NCI-H187 (cell line): ENCODE measurements at regions not wholly inside any gene's neighbourhood (a gene's known extent, or its start where the extent isn't known, plus 50 kb on each side); places are given as distances from the start of the nearest gene placed in this dataset.

Source experiments
- DNase-seq, 2 experiments: peaks; one replicate each; lab custom pipeline; 2025; lab: John Stamatoyannopoulos, UW

DNA sequence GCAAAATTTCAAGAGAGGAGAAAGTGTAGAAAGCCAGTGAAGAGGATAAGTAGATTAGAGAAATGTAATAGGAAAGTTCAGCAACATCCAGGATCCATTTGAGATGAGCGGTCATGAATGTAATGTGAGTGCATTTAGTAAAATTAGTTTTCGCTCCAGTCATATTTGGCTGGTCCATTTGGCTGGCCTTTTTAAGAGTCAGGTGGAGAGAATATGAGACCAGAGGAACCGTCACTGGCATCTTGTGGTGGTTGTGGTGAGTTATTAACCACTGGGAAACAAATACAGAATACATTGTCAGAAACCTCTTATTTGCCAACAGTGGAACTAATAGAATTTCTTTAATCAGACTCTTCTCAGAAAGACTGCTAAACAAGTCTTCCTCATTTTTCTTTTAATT is 1064.3 kb upstream of the CDH2 start:
- no peak for DNase-seq

DNA sequence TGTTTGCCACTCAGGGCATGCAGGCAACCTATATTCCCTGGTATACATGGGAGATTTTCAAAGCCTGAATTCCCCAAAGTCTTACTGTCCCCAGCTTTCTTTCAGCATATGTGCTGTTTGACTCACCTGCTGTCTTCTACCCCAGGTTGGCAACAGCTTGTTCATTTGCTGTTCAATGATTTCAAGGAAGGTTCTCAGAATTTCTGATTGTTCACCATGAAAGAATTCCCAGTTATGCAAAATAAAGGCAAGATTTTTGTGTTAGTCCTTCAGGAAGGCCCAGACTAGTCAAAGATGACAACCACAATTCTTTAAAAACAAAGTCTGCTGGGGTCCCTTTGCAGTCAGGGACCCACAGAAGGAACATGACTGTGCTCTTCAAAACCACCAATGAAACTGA is 1057.8 kb upstream of the CDH2 start:
- no peak for DNase-seq

- DNase-seq = no peak
These were observed 1049.3 kb upstream of the CDH2 start for GRCh38 chr18:29226213-29226612.

GRCh38 chr18:29225351-29225750 is 1048.4 kb upstream of the CDH2 start:
- DNase-seq = no peak

GRCh38 chr18:29218091-29218490 is 1041.2 kb upstream of the CDH2 start:
- no peak for DNase-seq

DNA sequence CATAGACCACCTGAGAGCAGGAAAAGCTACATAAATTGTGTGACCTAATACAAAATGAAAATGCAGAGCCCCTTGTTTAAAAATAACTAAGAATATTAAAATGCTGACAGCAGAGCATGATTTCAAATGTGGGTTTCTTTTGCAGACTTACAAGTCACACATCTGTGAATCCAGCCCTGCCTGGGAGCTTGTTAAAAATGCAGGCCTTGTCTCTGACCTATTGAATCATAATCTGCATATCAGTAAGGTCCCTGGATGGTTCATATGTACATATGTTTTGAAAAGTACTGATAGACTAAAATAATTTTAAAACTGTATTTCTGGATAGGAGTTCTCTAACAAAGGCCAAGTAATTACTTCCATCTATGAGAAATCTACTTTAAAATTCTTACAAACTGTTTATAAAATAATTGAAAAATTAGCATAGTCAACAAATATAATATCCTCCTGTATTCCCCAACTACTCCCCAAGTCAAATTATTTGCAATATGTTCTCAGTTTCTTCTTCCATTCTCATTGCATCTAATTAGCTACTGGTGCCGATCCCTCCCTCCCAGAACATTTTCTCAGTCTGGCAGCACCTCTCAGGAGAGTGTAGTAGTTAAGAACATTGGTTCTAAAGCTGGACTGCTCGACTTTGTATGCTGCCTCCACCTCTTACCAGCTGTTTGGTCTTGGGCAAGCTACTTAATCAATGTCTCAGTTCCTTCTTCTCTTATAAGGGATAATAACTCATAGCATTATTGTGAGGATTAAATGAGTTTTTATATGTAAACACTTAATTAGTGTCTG is 1040.4 kb upstream of the CDH2 start:
- no peak for DNase-seq

DNA sequence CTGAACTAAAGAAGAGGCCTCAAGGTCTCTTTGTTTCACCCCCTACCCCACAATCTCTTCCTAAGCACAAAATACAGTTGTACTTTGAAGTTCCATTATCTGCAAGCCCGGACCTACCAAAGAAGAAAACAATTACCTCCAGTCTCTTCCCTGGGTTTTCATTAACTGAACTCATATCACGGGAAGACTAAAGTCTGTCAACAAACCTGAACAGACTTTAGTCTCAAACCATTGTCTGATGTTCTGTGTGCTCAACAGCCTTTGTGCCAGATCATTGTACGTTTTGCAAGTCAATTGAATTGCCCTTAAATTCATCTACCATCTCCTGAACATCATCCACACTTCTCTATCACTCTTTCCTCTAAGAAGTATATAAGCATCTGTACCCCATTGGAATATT is 1021.9 kb upstream of the CDH2 start:
- DNase-seq = no peak

DNA sequence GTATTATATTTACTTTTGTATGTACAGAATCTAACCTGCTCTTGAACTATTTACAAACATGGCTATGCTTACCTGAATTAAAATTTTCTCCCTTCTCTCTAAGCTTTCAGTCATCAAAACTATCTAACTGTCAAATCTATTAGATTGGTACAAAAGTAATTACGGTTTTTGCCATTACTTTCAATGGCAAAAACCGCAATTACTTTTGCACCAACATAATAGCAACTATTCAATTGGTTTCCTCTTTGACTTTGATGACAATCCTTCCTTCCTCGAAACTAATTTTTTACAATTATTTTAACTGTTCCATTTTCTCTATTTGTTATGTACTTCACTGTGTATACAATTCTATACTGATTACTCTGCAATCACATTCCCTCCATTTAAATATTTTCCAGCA is 1019.4 kb upstream of the CDH2 start:
- DNase-seq = no peak

DNA sequence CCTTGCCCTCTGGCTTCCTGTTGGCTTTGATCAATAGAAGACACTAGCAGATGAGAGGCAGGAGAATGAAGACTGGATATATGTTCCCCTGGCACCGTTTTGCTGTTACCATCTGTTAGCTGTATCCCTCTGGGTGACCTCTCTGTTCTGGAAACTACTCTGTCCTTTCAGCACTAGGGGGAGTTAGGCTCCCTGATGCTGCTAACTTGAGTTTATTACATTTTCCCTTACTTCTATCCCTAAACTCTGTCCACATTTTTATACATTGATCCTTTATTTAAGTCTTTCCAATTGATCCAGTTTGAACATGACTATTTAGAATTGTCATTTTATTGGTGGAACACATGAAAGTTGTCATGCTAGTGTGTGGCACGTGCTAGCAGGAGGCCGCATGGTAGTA is 1014.3 kb upstream of the CDH2 start:
- DNase-seq = no peak

GRCh38 chr18:29188760-29189159 is 1011.8 kb upstream of the CDH2 start:
- no peak for DNase-seq

GRCh38 chr18:29185801-29186200 is 1008.9 kb upstream of the CDH2 start:
- no peak for DNase-seq

DNA sequence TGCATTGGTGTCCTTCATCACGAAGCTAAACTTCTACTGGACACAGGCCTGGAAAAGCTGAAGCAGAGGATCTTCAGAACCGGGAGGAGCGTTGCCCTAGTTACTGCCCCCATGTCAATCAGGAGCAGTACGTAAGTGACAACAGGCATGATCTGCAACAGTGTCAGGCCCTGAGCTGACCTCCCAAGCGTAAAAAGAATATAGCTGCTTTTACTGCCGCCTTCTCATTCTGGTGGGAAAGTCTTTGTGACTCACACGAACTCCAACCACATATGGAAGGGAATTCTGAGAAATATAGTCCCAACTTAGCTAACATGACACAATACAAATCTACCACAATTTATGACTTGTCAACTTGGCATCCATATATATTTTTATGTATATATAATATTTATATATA is 1007.7 kb upstream of the CDH2 start:
- no peak for DNase-seq

DNA sequence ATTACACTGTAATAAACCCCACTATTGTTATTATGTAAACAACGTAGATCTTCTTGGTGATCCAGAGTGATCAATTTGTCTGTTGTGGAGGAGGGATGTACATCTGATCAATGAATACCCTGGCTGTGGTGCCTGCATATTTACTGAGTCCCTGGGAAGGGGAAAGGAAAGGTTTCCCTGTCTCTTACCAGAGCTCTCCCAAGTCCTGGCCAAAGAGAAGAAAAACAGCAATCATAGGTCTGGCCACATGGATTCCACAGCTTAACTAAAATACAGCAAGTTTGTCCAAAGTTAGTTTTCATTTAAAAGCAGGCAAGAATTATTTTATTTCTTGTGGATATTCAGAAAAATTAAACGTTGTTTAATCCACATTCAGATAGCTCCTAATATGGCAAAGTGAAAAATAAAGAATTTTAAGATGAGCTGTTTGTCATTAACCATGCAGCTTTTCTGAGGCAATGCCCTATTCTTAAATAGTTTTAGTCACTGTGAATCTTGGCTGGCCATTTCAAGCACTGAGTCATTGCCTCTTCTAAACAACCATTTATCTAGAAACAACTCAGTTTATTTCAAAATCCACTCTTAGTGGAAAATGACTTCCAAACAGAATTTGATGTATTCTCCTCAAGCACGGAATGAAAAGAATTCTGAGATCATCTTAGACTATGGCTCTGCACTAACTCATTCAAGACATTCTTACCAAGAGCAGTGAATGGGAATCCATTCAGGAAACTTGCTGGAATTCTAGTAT is 1004.4 kb upstream of the CDH2 start:
- no peak for DNase-seq

- no peak for DNase-seq
These were observed 999.8 kb upstream of the CDH2 start for GRCh38 chr18:29176681-29177080.

DNA sequence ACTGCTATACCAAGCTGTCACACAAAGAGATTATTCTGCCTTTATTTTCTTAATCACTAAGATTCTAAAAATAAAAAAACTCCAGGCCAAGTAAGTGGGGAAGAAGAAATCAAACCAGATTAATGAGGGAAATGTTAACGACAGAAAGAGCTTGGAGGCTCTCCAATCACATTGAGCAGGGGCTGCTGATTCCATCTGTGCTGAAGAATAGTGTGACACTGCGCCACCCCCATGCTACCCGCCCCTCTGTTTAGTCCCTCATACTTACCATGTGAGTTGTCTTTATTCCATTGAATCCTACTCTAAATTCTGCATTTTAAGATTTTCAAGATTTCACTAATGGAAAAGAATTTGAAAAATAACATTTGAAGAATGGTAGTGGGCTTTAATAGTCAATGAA is 998.0 kb upstream of the CDH2 start:
- DNase-seq = no peak

- DNase-seq = no peak
These were observed 995.8 kb upstream of the CDH2 start for GRCh38 chr18:29172756-29173067.

GRCh38 chr18:29171892-29172755 is 995.2 kb upstream of the CDH2 start:
- no peak for DNase-seq

- DNase-seq = no peak
These were observed 992.7 kb upstream of the CDH2 start for GRCh38 chr18:29169599-29169998.

DNA sequence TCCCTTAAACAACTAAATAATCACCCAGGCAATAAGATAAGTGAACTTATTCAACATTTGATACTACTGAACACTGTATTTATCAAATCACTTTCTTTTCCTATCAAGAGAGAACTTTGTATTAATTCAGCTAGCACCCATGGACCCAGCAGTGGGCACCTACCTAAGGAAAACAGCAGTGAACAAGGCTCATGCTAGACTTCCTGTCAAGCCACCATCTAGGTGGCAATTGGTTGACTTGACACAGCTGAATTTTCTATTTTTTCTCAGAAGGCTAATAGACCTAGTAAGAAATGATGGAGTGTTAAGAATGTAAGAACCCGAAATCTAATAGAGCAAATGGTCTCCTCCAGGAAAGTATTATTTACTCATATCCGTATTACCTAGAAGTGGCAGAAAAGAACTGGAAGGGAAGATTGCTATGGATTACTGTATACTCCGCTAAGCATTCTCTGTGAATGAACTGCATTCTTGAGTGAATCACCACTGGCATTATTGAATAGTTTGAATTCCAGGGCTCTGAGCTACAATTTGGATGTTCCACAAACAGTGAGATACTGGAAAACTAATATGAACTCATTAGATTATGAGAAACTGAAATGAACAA is 988.2 kb upstream of the CDH2 start:
- DNase-seq = no peak

GRCh38 chr18:29164020-29164706 is 987.2 kb upstream of the CDH2 start:
- DNase-seq = no peak

GRCh38 chr18:29163596-29163995 is 986.7 kb upstream of the CDH2 start:
- DNase-seq = no peak

DNA sequence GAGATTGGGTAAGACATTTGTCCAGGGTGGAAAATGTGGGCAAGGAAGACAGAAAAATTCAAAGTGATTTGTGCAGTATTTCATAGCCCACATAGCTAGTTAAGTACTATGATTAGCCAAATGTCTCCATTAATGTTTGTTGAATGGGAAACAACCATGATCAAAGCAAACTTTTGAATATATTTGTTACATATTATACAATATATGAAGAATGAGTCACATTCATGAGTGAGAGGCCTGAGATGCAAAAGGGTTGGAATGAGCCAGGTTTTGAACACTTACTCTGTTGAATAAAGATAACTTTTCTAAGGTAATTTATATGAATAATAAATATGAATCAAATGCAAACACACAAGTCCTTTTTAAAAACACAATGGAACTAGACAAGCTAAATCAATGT is 984.5 kb upstream of the CDH2 start:
- DNase-seq = no peak
